ENCODE measurements at regions not wholly inside any gene's neighbourhood (a gene's known extent, or its start where the extent isn't known, plus 50 kb on each side); places are given as distances from the start of the nearest gene placed in this dataset.

- TF ChIP-seq CTCF (IDR thresholded peaks at IDR 0.05), result no peak
- TF ChIP-seq POLR2A (IDR thresholded peaks at IDR 0.05), result no peak
- intact Hi-C loops (cut with DNase I; ENCODE audit: low total_unique reads), result loop anchor here (10.0 kb wide), 1 partner anchor 1903 kb away; the partner anchor contains the start of gene ADAMTS1
Measured at GRCh38 chr21:28747464-28747863, 245.2 kb downstream of the LTN1 start.

GRCh38 chr21:28746166-28746565 is 246.5 kb downstream of the LTN1 start:
- TF ChIP-seq POLR2A (IDR thresholded peaks at IDR 0.05) (no peak), CTCF (IDR thresholded peaks at IDR 0.05) (no peak)
- DNase-seq, result no peak
- intact Hi-C loops (cut with DNase I; ENCODE audit: low total_unique reads), result loop anchor here (10.0 kb wide), 1 partner anchor 1901 kb away; the partner anchor contains the start of gene ADAMTS1
- no peaks in the 10 kb centered on the region for H3K4me1 ChIP-seq
- H3K27me3 ChIP-seq, result no peaks in the 10 kb centered on the region
- H3K36me3 ChIP-seq, result no peaks in the 10 kb centered on the region
- no peak overlapping the region for H3K4me3 ChIP-seq
- no peak overlapping the region for H3K27ac ChIP-seq
- no peaks in the 10 kb centered on the region for H3K9me3 ChIP-seq

More at GRCh38 chr21:28747464-28747863, 245.2 kb downstream of the LTN1 start:
- DNase-seq, result no peak
- no peaks in the 10 kb centered on the region for H3K4me1 ChIP-seq
- H3K27ac ChIP-seq, result no peak overlapping the region
- no peaks in the 10 kb centered on the region for H3K27me3 ChIP-seq
- H3K9me3 ChIP-seq, result no peaks in the 10 kb centered on the region
- H3K36me3 ChIP-seq, result no peaks in the 10 kb centered on the region
- no peak overlapping the region for H3K4me3 ChIP-seq

GRCh38 chr21:28745131-28746016 is 247.3 kb downstream of the LTN1 start:
- no peaks in the 10 kb centered on the region for H3K27me3 ChIP-seq

GRCh38 chr21:28743723-28744122 is 249.0 kb downstream of the LTN1 start:
- no peak overlapping the region for H3K27ac ChIP-seq
- TF ChIP-seq CTCF (IDR thresholded peaks at IDR 0.05), result no peak
- no peak for TF ChIP-seq POLR2A (IDR thresholded peaks at IDR 0.05)

More at GRCh38 chr21:28745131-28746016, 247.3 kb downstream of the LTN1 start:
- intact Hi-C loops (cut with DNase I; ENCODE audit: low total_unique reads), result loop anchor here (10.0 kb wide), 1 partner anchor 1901 kb away; the partner anchor contains the start of gene ADAMTS1
- Histone ChIP-seq H3K36me3 (no peaks in the 10 kb centered on the region), H3K9me3 (no peaks in the 10 kb centered on the region), H3K4me3 (peak overlapping the region; percentile 30 to 48), H3K27ac (peak overlapping the region; percentile 85 to 90), H3K4me1 (no peaks in the 10 kb centered on the region)
- TF ChIP-seq CTCF (IDR thresholded peaks at IDR 0.05) (peak; percentile 90 to 99 (median 97)), POLR2A (IDR thresholded peaks at IDR 0.05) (no peak)
- peak; percentile 73 to 80 for DNase-seq

GRCh38 chr21:28742527-28742926 is 250.2 kb downstream of the LTN1 start:
- H3K36me3 ChIP-seq, result no peaks in the 10 kb centered on the region
- H3K4me3 ChIP-seq, result no peak overlapping the region
- no peaks in the 10 kb centered on the region for H3K27me3 ChIP-seq
- H3K27ac ChIP-seq, result no peak overlapping the region
- DNase-seq, result no peak
- H3K9me3 ChIP-seq, result no peaks in the 10 kb centered on the region
- intact Hi-C loops (cut with DNase I; ENCODE audit: low total_unique reads), result loop anchor here (10.0 kb wide), 1 partner anchor 1898 kb away; the partner anchor contains the start of gene ADAMTS1
- H3K4me1 ChIP-seq, result no peaks in the 10 kb centered on the region
- TF ChIP-seq POLR2A (IDR thresholded peaks at IDR 0.05), result no peak
- peak; percentile 23 to 35 (median 31) for TF ChIP-seq CTCF (IDR thresholded peaks at IDR 0.05)

More at GRCh38 chr21:28743723-28744122, 249.0 kb downstream of the LTN1 start:
- Histone ChIP-seq H3K4me3 (no peak overlapping the region), H3K9me3 (no peaks in the 10 kb centered on the region), H3K36me3 (no peaks in the 10 kb centered on the region), H3K4me1 (no peaks in the 10 kb centered on the region), H3K27me3 (no peaks in the 10 kb centered on the region)
- intact Hi-C loops (cut with DNase I; ENCODE audit: low total_unique reads), result loop anchor here (10.0 kb wide), 1 partner anchor 1899 kb away; the partner anchor contains the start of gene ADAMTS1
- no peak for DNase-seq

All from uterus (tissue), 3 donors.